Skin of body (tissue), 1 donor: ENCODE measurements at regions not wholly inside any gene's neighbourhood (a gene's known extent, or its start where the extent isn't known, plus 50 kb on each side); places are given as distances from the start of the nearest gene placed in this dataset.

ENCODE experiments used
- DNase-seq: peaks from one replicate; lab custom pipeline; 2025; lab: John Stamatoyannopoulos, UW

DNA sequence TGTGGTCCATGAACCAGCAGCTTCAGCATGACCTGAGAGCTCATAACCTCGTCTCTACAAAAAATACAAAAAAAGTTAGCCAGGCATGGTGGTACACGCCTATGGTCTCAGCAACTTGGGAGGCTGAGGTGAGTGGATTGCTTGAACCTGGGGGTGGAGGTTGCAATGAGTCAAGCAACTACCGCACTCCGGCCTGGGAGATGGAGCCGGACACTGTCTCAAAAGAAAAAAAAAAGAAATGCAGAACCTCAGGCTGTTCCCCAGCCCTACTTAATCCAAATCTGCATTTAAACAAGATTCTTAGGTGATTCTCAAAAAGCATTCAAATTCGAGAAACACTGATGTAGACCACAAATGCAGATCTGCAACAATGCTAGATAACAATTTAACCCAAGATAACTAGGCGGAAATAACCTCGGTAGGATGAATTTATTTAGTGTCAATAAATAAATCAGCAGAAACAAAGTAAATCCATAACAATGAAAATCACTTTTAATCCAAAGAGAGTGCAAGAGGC, 203.5 kb downstream of the SP3 start:
- no peak for DNase-seq

DNA sequence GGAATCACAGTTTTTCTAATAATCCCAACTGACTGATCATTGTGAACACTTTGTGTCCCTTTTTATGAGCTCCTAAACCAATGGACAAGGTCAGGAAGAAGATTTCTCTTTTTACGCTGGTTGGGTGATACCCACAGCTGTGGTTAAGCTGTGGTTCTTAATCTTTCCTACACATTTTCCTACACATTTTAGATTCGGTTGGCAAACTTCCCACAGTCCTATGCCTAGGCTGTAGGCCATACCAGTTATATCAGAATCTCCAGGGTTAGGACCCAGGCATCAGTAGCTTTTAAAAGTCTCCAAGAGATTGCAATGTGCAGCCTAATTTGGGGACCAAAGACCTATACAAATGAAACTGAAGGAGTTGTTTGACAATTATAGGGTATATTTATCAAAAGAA, 203.0 kb downstream of the SP3 start:
- DNase-seq = no peak

DNA sequence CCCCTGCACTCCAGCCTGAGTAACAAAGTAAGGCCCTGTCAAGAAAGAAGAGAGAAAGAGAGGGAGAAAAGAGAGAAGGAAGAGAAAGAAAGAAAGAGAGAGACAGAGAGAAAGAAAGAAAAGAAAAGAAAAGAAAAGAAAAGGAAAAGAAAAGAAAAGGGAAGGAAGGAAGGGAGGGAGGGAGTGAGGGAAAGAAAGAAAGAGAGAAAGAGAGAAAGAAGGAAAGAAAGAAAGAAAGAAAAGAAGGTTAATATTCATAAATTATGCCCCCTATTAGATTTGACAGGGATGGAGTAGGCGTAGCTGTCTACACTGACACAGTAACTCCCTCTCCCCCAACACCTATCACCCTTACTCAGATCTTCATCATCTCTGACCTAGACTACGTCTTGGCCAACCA, 202.3 kb downstream of the SP3 start:
- no peak for DNase-seq

DNA sequence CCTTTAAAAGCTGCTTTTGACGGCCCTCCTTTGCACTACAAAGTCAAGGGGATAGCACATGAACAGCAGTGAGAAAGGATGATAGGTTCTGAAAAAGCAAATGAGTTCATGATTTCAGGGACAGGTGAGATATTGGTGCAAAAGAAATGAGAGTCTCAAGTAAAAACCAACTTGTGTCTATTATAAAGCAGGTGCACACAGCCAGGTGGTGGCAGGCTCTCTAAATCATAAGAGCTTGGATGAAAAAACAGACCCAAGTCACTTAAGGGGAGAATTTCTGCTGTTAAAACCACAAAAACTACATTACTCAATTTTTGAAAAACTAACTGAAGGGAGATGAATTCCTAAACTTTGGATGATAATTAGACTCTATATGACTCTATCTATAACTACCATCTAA, 201.5 kb downstream of the SP3 start:
- DNase-seq = no peak

DNA sequence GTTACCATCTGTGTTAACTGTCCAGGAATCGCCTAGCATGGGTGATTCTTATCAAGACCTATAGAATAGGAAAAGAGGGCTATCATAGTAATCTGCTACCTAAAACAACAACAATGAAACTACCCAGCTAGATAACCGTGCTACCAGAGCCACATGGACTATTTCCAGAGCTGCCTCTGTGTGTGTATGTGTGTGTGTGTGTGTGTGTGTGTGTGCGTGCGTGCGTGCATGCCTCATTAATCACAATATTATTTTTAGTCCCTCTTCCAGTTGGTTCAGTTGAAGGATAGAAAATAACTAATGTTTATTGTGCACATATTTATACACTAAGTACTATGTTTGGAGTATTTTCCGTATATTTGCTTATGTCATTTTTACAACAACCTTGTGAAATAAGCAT, 201.1 kb downstream of the SP3 start:
- no peak for DNase-seq

DNA sequence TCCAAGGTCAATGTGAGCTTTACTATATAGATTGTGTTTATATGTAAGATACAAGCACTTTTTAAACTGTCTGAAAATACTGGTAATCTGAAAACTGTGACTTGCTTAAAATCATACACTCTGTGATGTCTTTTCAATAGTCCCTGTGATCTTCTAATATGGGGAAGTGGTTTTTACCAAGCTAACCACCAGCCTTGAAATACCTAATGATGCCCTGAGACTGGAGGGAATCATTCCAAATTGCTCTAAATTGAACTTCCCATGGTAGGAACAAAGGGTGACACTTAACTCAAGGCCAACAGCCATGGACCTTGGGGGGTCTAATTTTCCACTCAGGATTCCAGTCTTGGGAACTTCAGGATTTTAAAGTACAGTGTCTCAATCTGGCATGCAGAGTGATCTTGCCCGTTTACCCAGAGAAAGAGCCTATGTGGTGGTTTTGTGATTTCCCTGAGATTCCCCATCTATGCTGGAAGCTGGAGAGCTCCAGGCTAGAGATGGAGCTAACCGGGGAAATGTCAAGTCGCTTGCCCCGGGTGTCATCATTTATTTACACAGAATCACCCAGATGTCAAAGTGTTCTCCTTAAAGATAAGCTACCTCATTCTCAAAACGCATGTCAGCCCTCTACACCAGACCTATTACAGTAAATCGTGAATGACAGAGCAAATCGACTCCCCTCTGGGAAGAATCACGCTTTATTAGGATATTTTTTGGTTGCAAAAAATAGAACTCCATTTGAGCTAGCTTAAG, 198.5 kb downstream of the SP3 start:
- DNase-seq = no peak

DNA sequence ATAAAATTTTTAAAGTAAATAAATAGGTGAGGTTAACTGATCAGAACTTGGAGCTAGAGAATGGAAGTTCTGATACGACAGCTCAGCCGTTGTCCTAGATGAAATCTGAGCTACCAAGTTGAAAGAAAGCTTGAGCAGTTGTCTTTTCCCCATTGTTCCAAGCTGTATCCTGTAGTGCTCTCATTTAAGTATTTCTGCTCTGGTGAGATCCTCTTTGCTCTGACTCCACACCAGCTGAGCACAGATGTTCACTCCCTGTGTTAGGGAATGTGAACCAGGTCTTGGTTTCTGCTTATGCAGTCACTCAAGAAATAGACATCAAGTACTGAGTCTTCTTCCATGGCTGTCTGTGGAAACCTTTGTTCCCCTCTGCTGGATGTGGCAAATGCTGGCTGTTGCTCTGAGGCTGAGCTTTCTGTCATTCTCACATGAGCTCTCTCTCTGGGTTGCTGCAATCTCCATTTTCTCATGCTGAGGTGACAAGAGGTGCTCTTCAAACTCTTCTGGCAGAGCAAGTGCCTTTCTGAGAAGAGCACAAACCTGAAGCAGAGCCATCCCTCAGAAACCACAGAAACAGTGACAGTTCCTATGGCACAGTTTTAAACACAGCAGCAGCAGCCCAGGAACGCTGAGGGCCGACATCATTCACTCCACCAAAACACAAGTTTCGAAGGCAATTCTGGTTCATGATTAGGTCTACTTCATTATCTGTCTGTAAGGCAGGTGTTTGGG, 194.1 kb downstream of the SP3 start:
- DNase-seq = no peak

DNA sequence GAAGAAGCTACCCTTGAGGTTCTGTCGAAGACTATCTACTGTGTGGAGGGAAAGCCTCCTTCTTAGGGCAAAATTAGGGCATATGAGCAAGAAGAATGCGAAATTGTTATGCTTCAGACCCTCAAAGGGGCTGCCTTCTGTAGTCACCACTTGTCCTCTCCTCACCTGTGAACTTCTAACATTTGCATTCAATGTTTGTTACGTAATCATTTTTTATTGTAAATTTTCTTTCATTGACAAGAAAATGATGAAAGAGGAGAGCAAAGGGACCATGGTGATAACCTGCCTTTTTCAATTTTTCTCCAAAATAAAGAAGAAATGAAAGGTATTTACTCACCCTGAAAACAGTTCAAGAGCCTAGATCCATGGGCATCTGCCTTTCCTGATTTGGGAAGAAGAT, 193.0 kb downstream of the SP3 start:
- no peak for DNase-seq

DNA sequence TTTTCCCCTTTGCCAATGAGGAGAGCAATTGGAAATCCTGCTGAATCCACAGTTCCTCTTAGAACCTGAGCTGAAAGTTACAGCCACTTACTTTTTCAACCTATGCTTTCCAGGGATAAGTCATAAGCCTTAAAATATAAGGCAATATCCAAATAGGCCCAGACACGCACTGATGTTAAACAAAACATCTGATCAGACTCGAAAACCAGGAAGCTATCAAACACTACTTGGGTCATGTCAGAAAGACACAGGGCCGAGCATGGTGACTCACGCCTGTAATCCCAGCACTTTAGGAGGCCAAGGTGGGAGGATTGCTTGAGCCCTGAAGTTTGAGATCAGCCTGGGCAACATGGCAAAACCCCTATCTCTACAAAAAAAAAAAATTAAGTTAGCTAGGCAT, 192.1 kb downstream of the SP3 start:
- no peak for DNase-seq

DNA sequence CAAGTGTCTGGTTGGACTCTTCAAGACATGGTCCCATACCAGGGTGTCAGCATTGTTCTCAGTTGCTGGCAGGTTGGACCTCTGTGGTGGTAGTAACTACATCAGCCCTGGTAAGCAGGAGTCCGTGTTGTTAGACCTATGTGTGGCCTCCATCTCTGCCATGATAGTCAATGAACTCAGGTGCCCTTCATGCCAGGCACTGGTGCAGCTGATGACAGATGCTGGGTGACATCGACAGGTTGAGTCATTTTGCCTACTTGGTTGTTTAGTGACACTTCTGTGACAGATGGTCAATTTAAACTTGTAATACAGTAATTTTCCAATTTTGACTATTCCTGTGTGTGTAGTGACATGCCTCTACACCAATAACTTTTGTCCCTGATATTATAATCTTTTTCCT, 189.7 kb downstream of the SP3 start:
- DNase-seq = no peak

DNA sequence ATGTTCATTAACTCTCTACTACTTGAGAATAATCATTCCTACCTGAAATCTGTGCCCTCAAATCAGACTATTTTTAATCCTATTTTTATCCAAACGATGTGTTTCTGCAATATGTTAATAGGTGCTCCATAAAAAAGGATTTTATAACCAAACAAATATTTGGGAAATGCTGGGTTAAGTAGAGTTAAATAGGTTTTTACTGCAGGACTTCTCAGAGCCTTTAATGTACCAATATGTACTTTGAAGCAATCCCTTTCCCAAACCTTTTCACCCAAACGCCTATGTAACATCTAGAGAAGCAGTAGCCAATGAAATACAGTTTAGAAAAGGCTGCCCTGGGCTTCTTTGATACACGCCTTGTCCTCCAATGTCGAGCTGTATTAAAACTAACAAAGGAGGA, 182.5 kb downstream of the SP3 start:
- no peak for DNase-seq

DNA sequence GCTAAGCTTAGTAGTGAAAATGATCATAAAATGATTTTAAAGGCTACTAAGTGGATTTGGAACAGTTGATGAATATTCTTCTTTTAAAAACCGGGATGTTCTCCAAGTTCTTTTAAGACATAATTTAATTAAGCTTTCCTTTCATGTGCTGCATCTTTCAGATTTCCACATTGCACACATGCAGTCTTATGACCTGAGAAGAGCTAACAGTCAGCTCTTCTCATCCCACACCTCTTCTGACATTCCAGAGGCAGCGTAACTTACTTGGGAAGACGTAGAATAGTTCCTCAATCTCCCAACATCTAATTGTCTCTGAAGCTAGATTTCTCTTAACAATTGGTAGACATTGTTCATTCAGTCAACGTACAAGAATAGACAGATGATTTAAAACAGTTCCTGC, 181.8 kb downstream of the SP3 start:
- no peak for DNase-seq

DNA sequence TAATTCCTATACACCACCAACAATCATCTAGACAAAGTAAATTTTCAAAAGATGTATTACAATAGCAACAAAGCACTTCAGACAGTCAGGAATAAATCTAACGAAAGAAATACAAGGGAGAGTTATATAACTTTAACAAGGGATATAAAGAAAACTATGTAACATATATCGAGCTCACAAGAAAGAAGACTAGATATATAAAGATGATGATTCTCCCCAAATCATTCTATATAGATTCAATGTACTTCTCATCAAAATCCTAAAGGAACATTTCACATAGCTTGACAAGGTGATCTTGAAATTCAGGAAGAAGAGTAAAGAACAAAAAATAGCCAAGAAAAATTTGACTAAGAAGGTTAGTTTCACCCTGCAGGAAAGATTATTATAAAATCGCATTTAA, 179.4 kb downstream of the SP3 start:
- DNase-seq = no peak

DNA sequence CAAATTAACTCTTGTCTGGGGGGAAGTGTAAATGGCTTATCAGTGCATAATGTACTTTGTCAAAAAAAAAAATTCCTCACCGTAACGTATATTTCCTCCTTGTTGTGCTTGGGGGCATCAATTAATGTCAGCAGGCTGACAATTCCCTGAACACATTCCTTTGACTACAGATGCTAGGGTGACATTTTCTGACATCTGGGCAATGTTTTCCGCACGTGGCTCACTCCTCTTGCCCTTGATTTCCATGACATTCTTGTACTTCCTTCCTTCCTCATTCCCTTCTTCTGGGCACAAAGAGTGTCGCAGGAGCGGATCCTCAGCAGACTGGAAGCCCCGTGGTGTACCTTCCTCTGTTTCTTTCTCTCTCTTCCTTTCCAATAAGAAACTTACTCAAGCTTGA, 173.7 kb downstream of the SP3 start:
- DNase-seq = no peak

DNA sequence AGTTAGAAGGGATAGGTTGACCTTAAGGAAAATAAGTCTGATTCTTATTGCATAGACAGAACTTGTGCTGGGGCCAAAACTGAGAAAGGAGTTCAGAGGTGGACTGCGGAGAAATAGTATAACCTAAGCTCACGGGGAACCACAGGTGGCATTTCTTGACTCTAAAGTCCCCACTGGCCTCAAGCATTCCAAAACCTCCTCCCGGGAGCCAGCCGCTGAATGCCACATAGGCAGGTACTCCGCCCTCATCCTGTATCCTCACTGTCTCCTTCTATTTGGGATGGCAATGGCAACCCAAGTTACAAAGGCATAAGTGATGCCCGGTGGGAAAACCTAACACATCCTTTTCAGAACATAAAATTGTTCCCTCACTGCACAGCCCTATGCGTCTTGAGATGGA, 173.0 kb downstream of the SP3 start:
- no peak for DNase-seq

DNA sequence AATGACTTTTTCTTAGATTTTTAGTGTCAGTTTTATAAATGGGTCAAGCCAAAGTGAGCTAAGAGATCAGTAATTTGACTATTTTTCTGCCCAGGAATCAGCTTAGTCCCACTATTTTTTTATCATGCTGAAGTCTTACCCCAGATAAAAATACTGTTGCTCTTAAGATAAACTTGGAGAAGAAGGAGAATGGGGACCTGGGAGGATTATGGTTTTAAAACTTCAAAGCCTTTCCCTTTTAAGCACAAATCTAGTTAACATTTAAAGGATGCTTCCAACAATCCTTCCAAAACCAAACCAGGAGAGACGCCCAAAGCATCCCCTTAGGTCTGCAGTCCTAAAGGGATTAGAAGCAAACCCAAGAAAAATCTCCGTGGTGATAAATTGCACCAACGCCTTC, 172.4 kb downstream of the SP3 start:
- no peak for DNase-seq

DNA sequence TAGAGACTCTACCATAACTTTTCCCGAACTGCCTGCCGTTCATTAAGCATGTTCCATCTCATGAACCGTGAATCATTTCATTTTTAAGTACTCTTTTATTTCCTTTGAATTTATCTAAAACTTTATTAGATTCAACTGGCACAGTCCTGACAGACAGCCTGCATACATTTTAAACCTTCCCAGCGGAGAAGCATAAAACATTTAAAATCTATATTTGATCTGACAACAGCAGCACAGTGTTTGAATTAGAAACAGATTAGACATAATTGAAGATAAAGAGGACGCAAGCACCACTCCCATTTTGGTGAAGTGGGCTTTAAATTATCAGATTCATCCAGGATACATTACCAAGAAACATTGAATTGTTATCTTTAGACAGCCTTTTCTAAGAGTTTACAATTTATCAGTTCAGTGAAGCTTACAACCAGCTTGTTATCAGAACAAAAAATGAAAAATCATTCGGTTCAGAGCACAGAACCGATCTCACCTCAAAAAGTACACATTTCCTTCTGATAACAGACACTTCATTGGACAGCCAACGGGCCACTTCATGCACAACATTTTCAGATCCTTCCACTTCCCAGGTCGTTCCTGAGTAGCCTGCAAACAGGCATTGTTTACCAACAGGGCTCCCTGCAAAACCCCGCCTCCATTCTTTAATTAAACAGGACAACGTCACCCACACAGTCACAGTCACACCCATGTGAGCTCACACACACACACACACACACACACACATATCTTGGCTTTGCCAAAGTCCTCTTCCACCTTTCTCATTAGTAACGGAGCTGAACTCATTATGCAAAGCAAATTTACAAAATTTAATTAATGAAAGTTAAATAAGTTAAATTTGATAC, 171.2 kb downstream of the SP3 start:
- DNase-seq = no peak

DNA sequence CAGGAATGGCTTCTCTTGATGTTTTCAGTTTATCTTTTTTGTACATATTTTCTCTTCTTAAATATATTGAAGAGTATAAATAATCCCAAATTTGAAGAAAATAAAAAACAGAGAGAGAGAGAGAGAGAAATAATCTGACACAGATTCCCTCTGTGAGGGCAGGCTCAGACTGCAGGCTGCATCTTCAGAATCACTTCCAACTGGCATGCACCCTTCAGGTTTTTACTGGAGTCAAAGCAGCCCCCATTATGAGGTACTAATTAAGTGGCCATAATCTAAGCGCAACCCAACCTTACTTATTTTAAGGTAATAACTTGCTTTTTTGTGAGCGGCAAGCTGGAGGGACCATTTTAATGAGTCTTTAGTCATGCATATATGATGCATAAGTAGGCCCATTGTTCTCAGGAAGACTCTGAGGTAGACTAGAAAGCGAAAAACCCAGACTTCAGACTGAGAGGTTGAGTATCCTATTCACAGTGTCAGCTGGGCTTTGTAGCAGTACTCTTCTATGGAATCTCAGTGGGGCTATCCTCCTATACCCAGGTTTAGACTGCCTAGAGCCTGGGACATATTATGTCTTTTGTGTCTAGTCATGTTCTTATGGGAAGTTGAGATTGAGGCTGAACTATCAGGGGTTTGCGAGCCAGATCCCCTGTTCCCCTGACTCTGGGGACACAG, 167.4 kb downstream of the SP3 start:
- DNase-seq = no peak

DNA sequence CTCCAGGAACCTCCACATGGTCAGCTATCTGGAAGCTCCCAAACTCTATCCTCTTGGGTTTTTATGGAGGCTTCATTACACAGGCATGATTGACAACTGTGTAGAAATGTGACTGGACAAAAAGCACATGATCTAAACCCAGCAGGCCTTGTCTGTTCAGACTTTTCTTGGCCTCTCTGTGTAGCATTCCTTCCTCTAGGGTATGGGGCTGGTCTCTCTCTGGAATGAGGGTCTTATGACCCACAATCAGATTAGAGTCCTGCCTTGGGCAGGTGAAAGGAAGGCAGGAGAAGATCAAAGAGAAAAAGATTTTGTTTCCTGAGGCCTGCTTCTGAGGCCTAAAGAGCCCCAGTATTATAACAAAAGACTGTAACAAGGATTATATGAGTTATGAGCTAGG, 162.7 kb downstream of the SP3 start:
- DNase-seq = no peak

DNA sequence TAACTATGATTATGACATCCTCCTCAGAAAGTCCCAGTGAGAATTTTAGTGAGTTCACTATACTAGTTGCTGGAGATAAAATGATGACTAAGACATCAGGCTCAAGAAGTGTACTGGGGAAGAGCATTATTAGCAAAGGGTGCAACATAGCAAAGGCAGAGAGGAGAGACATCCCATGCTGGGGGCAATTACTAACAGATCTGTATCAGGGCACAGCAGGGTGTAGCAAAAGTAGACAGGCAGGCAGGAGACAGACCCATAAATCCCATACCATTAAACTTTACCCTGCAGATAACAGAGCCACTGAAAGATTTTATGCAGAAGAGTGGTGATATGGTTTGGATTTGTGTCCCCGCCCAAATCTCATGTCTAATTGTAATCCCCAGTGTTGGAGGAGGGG, 161.7 kb downstream of the SP3 start:
- no peak for DNase-seq

DNA sequence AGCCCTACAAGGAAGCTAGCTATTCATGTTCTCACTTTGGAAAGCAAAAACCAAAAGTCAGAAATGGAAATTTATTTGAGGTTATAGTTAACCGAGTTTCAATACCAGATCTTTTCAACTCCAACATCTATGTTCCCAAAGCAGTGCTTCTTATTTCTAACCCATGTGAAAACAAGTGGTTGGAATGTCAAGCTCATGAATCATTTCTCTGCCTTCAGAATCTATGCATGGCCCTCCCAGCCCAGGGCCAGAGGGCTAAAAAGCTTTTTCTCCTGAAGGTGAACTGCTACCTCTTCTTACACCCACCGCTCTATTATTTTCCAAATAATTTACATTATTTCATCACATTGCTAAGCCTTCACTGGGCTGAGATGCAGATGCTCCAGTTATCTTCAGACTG, 158.4 kb downstream of the SP3 start:
- no peak for DNase-seq

DNA sequence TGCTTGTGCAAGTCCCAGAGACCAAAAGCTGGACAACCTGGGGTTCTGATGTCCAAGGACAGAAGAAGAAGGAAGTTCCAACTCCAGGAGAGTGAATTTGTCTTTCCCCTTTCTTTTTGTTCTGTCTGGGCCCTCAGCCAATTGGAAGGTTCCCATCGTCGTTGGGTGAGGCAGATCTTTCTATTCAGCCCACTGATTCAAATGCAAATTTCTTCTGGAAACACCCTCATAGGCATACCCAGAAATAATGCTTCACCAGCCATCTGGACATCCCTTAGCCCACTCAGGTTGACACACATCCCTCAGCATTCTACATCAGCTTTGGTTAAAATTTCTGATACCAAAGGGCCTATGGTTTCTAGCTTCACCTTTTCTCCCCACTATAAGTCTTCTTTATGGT, 156.5 kb downstream of the SP3 start:
- no peak for DNase-seq
